HPDE6-E6E7 (cell line): ENCODE measurements at regions not wholly inside any gene's neighbourhood (a gene's known extent, or its start where the extent isn't known, plus 50 kb on each side); places are given as distances from the start of the nearest gene placed in this dataset.
"Not testable (repeated sequence)": the region's sequence is repeated elsewhere in the genome, so short reads cannot be mapped to it uniquely, and the experiment has no call there.

Source experiments
- DNase-seq: peaks from one replicate; pipeline ENCODE4 v3.0.0; 2011; ENCODE audit warnings: missing footprints; ENCODE audit errors: extremely low spot score

- DNase-seq = no peak
These were observed 90.7 kb downstream of the GPR88 start for GRCh38 chr1:100628631-100629081.

DNA sequence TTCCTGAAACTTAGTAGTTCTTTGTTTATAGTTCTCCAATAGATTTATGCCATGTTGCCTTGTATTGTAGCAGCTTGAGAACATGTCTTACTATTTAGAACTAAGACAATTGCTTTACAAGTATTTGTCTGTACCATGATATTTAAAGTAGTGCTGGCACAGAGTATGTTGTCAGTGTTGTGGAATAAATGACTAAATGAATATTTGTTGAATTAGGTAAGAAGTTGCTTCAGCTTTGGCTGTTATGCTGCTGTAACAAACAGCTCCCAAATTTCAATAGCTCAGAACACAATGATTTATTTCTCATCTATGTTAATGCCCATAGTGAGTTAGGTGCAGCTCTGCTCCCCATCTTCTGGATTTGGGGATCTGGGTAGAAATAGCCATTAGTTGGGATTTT is 90.2 kb upstream of the VCAM1 start:
- no peak for DNase-seq

- no peak for DNase-seq
These were observed 88.5 kb upstream of the VCAM1 start for GRCh38 chr1:100631015-100631551.

DNA sequence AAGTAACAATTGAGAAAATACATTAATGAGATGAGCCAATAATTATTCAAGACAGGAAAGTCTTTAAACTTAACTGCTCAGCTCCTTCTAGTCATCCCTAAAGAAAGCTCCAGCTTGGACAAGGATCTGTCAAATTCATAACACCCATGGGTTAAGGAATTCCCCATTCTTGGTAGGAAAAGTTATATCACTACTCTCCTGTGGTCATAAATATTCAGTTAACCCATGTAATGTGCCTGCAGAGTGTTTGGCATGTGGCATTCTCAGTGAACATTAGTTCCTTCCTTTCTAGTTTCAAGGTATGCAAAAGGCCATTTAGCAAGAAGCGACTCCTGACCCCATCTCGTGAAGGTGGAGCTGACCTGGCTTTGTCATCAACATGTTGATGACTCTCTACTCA is 76.7 kb upstream of the VCAM1 start:
- DNase-seq = no peak

- no peak for DNase-seq
These were observed 75.9 kb upstream of the VCAM1 start for GRCh38 chr1:100643471-100644196.

DNA sequence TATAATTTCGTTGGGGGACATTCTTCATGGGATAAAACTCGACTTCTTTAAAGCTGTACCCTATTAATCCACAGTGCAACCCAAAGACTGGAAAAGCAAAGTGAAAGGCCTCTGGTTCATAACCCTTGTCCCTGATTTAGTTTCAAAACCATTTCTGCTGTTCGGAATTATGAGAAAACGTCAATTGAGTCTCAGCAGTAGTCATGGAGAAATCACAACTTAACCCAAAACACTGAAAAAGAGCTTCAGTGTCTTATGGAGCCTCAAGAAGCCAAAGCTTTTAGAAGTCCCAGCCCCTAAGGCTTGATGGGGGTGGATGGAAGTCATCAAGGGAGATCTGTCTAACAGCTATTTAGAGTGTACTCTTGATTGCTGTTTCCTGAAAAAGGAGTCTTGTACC is 73.5 kb upstream of the VCAM1 start:
- no peak for DNase-seq

- no peak for DNase-seq
These were observed 70.4 kb upstream of the VCAM1 start for GRCh38 chr1:100649146-100649545.

GRCh38 chr1:100657876-100658715 is 61.4 kb upstream of the VCAM1 start:
- no peak for DNase-seq

GRCh38 chr1:100658716-100659026 is 60.9 kb upstream of the VCAM1 start:
- no peak for DNase-seq

DNA sequence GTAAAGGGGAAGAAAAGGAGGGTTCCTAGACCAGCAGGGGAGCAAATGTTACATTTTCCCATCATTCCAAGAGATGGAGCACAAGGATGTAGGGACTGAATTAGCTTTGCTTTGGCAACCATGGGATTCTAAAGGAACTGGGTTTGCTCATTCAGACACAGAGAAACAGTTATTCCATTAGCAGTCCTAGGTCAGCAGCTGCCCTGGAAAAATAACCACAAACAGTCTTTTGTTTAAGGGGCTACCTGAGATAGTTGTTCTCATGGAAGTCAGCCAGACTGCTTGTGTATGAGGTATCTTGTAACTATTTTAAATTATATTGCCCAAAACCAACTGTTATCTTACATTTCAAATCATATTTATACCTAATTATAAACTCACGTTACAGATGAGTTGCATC is 58.4 kb upstream of the VCAM1 start:
- no peak for DNase-seq

GRCh38 chr1:100668494-100668893 is 51.0 kb upstream of the VCAM1 start:
- DNase-seq = not testable (repeated sequence)
